WTC11 (cell line): ENCODE measurements at regions not wholly inside any gene's neighbourhood (a gene's known extent, or its start where the extent isn't known, plus 50 kb on each side); places are given as distances from the start of the nearest gene placed in this dataset.

Source experiments
- ATAC-seq: fragments of 200-7000 bp; cut with Tn5 transposase; 2 replicates; pipeline ENCODE4 v1.10.0; 2021; ENCODE audit warnings: mild to moderate bottlenecking, moderate library complexity
- CTCF ChIA-PET: fragments of 300-600 bp; sonication (Branson Sonifier 250); formaldehyde crosslinking; loops from one replicate; lab custom pipeline; 2021; ENCODE audit warnings: antibody characterized with exemption; lab: Charles Lee
- POLR2A ChIA-PET: fragments of 350-600 bp; sonication (Branson Sonifier 250); formaldehyde crosslinking; loops from one replicate; lab custom pipeline; 2021; ENCODE audit warnings: antibody characterized with exemption; lab: Charles Lee
- DNase-seq: peaks from one replicate; pipeline ENCODE4 v3.0.0; 2021; ENCODE audit warnings: low spot score
- H3K27ac Mint-ChIP-seq: 2 replicates; pipeline ENCODE4 v1.8.0; 2021; ENCODE audit warnings: mixed read lengths
- H3K27me3 Mint-ChIP-seq: 2 replicates; pipeline ENCODE4 v1.8.0; 2021; ENCODE audit warnings: low read depth, mild to moderate bottlenecking, moderate library complexity, mixed read lengths
- H3K36me3 Mint-ChIP-seq: 2 replicates; pipeline ENCODE4 v1.8.0; 2021; ENCODE audit warnings: mixed read lengths
- H3K4me1 Mint-ChIP-seq: 2 replicates; pipeline ENCODE4 v1.8.0; 2022; ENCODE audit warnings: mixed read lengths
- H3K4me3 Mint-ChIP-seq: 2 replicates; pipeline ENCODE4 v1.8.0; 2021; ENCODE audit warnings: mild to moderate bottlenecking, moderate library complexity, mixed read lengths
- H3K9me3 Mint-ChIP-seq: 2 replicates; pipeline ENCODE4 v1.8.0; 2021; ENCODE audit warnings: mixed read lengths
- GTF2I ChIP-seq: fragments of 250-450 bp; sonication (Bioruptor Pico); conservative IDR thresholded peaks from 2 replicates; pipeline ENCODE4 v1.4.0; 2021; ENCODE audit warnings: mild to moderate bottlenecking
- HMGA2 ChIP-seq: fragments of 250-450 bp; sonication (Bioruptor Pico); IDR thresholded peaks from 2 replicates; pipeline ENCODE4 v1.4.0; 2021; ENCODE audit warnings: mild to moderate bottlenecking, moderate library complexity
- NFYB ChIP-seq: sonication (generic); formaldehyde crosslinking; conservative IDR thresholded peaks from 2 replicates; pipeline ENCODE4 v1.8.0; 2022; ENCODE audit warnings: low read depth, missing genetic modification reagents
- NR1H2 ChIP-seq: sonication (generic); formaldehyde crosslinking; IDR thresholded peaks from 2 replicates; pipeline ENCODE4 v1.9.0; 2021; ENCODE audit warnings: mild to moderate bottlenecking, moderate library complexity, missing genetic modification reagents
- NR3C1 ChIP-seq: sonication (generic); formaldehyde crosslinking; conservative IDR thresholded peaks from 2 replicates; pipeline ENCODE4 v1.8.1; 2023; ENCODE audit warnings: low read depth, mild to moderate bottlenecking, missing genetic modification reagents
- PREB ChIP-seq: sonication (generic); formaldehyde crosslinking; IDR thresholded peaks from 2 replicates; pipeline ENCODE4 v1.8.1; 2022; ENCODE audit warnings: mild to moderate bottlenecking, missing genetic modification reagents, moderate library complexity, borderline replicate concordance
- TCF7 ChIP-seq: sonication (generic); formaldehyde crosslinking; IDR thresholded peaks from 2 replicates; pipeline ENCODE4 v1.8.0; 2022; ENCODE audit warnings: mild to moderate bottlenecking, low read depth, missing genetic modification reagents, moderate library complexity
- TEAD1 ChIP-seq: sonication (generic); formaldehyde crosslinking; IDR thresholded peaks from 2 replicates; pipeline ENCODE4 v1.8.0; 2022; ENCODE audit warnings: mild to moderate bottlenecking, missing genetic modification reagents
- USF2 ChIP-seq: sonication (generic); formaldehyde crosslinking; IDR thresholded peaks from 2 replicates; pipeline ENCODE4 v1.8.1; 2023; ENCODE audit warnings: mild to moderate bottlenecking, missing genetic modification reagents, moderate library complexity
- ZNF121 ChIP-seq: sonication (generic); formaldehyde crosslinking; IDR thresholded peaks from 2 replicates; pipeline ENCODE4 v1.8.0; 2023; ENCODE audit warnings: missing genetic modification reagents
- ZNF219 ChIP-seq: sonication (generic); formaldehyde crosslinking; IDR thresholded peaks from 2 replicates; pipeline ENCODE4 v1.8.0; 2023; ENCODE audit warnings: missing genetic modification reagents, mild to moderate bottlenecking, borderline replicate concordance
- ZNF423 ChIP-seq: fragments of 250-450 bp; sonication (Bioruptor Pico); IDR thresholded peaks from 2 replicates; pipeline ENCODE4 v2.1.2; 2022; ENCODE audit warnings: mild to moderate bottlenecking, moderate library complexity
- ZNF425 ChIP-seq: fragments of 250-450 bp; sonication (Bioruptor Pico); conservative IDR thresholded peaks from 2 replicates; pipeline ENCODE4 v1.9.0; 2021; ENCODE audit warnings: mild to moderate bottlenecking
- ZSCAN18 ChIP-seq: fragments of 250-450 bp; sonication (Bioruptor Pico); IDR thresholded peaks from 2 replicates; pipeline ENCODE4 v2.1.2; 2022; ENCODE audit warnings: mild to moderate bottlenecking, moderate library complexity
- TF ChIP-seq, protein P1 (sequence below): sonication (generic); formaldehyde crosslinking; IDR thresholded peaks from 2 replicates; pipeline ENCODE4 v1.8.0; 2023; ENCODE audit warnings: mild to moderate bottlenecking, missing genetic modification reagents
- TF ChIP-seq, protein P2 (sequence below): sonication (generic); formaldehyde crosslinking; IDR thresholded peaks from 2 replicates; pipeline ENCODE4 v1.8.1; 2023; ENCODE audit warnings: mild to moderate bottlenecking, moderate library complexity, missing genetic modification reagents
- TF ChIP-seq, protein P3 (sequence below): fragments of 250-450 bp; sonication (Bioruptor Pico); IDR thresholded peaks from 2 replicates; pipeline ENCODE4 v1.9.0; 2021; ENCODE audit warnings: moderate library complexity, mild to moderate bottlenecking, inconsistent platforms, borderline replicate concordance

DNA sequence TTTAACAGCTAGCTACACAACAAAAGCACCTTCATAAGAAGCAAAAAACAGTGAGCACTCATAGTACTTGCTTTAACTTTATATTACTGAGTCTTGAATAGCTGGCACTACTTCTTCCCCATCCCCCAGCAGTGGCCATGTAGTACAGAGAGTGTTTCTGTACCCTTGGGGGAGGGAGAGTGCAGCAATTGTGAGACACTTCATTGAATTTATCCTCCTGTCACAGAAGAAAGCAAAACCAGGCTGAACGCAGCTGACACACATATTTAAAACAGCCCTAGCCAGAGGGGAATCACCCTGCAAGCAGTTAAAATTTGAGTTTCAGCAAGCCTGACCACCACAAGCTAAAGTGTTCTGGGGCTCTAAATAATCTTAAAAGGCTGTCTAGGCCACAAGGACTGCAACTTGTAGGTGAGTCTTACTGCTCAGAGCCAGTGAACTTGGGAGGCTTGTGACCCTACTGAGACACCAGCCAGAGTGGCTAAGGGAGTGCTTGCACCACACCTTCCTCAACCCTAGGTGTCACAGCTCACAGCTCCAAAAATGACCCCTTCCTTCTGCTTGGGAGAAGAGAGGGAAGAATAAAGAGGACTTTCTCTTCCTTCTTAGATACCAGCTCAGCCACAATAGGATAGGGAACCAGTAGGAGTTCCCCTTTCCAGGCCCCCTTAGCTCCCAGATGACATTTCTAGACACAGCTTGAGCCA, 97.7 kb upstream of the MEOX2 start:
- CTCF ChIA-PET, result interaction anchor here (0.9 to 1.1 kb wide), 4 partner anchors 11 to 457 kb away, joined by 3 to 4 read pairs (median 3); no protein-coding TSS in a partner anchor
- Mint-ChIP-seq H3K9me3 (no peaks in the 10 kb centered on the region), H3K4me1 (peaks cover 37% of the 10 kb centered on the region), H3K27me3 (no peaks in the 10 kb centered on the region), H3K36me3 (no peaks in the 10 kb centered on the region), H3K4me3 (no peak overlapping the region), H3K27ac (no peak overlapping the region)
- TF ChIP-seq ZNF423 (CRISPR knock-in tag), result no peak
- no peak for TF ChIP-seq ZNF121 (CRISPR knock-in tag)
- no peak for TF ChIP-seq HMGA2 (CRISPR knock-in tag)
- no peak for TF ChIP-seq USF2 (CRISPR knock-in tag)
- no peak for TF ChIP-seq NR3C1 (CRISPR knock-in tag)
- TF ChIP-seq NFYB, result no peak
- ATAC-seq, result peak; percentile 81
- no peak for DNase-seq
- POLR2A ChIA-PET, result no interaction called here

GRCh38 chr7:15782656-15783055, 96.2 kb upstream of the MEOX2 start:
- ChIA-PET POLR2A (no interaction called here), CTCF (no interaction called here)
- TF ChIP-seq, protein P1, sequence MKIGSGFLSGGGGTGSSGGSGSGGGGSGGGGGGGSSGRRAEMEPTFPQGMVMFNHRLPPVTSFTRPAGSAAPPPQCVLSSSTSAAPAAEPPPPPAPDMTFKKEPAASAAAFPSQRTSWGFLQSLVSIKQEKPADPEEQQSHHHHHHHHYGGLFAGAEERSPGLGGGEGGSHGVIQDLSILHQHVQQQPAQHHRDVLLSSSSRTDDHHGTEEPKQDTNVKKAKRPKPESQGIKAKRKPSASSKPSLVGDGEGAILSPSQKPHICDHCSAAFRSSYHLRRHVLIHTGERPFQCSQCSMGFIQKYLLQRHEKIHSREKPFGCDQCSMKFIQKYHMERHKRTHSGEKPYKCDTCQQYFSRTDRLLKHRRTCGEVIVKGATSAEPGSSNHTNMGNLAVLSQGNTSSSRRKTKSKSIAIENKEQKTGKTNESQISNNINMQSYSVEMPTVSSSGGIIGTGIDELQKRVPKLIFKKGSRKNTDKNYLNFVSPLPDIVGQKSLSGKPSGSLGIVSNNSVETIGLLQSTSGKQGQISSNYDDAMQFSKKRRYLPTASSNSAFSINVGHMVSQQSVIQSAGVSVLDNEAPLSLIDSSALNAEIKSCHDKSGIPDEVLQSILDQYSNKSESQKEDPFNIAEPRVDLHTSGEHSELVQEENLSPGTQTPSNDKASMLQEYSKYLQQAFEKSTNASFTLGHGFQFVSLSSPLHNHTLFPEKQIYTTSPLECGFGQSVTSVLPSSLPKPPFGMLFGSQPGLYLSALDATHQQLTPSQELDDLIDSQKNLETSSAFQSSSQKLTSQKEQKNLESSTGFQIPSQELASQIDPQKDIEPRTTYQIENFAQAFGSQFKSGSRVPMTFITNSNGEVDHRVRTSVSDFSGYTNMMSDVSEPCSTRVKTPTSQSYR (CRISPR knock-in tag), result no peak
- TF ChIP-seq TEAD1 (CRISPR knock-in tag) (no peak), USF2 (CRISPR knock-in tag) (no peak), ZNF219 (CRISPR knock-in tag) (no peak), PREB (CRISPR knock-in tag) (no peak), NR1H2 (CRISPR knock-in tag) (no peak), GTF2I (CRISPR knock-in tag) (no peak), TCF7 (CRISPR knock-in tag) (no peak), ZNF425 (CRISPR knock-in tag) (no peak), ZSCAN18 (CRISPR knock-in tag) (no peak)
- TF ChIP-seq, protein P2, sequence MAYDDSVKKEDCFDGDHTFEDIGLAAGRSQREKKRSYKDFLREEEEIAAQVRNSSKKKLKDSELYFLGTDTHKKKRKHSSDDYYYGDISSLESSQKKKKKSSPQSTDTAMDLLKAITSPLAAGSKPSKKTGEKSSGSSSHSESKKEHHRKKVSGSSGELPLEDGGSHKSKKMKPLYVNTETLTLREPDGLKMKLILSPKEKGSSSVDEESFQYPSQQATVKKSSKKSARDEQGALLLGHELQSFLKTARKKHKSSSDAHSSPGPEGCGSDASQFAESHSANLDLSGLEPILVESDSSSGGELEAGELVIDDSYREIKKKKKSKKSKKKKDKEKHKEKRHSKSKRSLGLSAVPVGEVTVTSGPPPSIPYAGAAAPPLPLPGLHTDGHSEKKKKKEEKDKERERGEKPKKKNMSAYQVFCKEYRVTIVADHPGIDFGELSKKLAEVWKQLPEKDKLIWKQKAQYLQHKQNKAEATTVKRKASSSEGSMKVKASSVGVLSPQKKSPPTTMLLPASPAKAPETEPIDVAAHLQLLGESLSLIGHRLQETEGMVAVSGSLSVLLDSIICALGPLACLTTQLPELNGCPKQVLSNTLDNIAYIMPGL, result no peak
- TF ChIP-seq, protein P3, sequence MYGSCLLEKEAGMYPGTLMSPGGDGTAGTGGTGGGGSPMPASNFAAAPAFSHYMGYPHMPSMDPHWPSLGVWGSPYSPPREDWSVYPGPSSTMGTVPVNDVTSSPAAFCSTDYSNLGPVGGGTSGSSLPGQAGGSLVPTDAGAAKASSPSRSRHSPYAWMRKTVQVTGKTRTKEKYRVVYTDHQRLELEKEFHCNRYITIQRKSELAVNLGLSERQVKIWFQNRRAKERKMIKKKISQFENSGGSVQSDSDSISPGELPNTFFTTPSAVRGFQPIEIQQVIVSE (CRISPR knock-in tag), result no peak
- H3K36me3 Mint-ChIP-seq, result no peaks in the 10 kb centered on the region
- no peak for ATAC-seq
- no peak for DNase-seq
- no peak overlapping the region for H3K4me3 Mint-ChIP-seq
- H3K9me3 Mint-ChIP-seq, result no peaks in the 10 kb centered on the region
- peaks cover 43% of the 10 kb centered on the region for H3K4me1 Mint-ChIP-seq
- H3K27ac Mint-ChIP-seq, result no peak overlapping the region
- H3K27me3 Mint-ChIP-seq, result no peaks in the 10 kb centered on the region
